H4 (cell line): ENCODE measurements at regions not wholly inside any gene's neighbourhood (a gene's known extent, or its start where the extent isn't known, plus 50 kb on each side); places are given as distances from the start of the nearest gene placed in this dataset.

ENCODE experiments used
- DNase-seq: peaks from one replicate; pipeline ENCODE4 v3.0.0-alpha.2; 2015; ENCODE audit warnings: low spot score

GRCh38 chr1:208541225-208541855, 297.2 kb upstream of the PLXNA2 start:
- no peak for DNase-seq

- no peak for DNase-seq
Measured at GRCh38 chr1:208542309-208542708, 298.1 kb upstream of the PLXNA2 start.

GRCh38 chr1:208544053-208544452, 299.9 kb upstream of the PLXNA2 start:
- DNase-seq: no peak

GRCh38 chr1:208544794-208545193, 300.6 kb upstream of the PLXNA2 start:
- DNase-seq: no peak

GRCh38 chr1:208551024-208551423, 306.8 kb upstream of the PLXNA2 start:
- no peak for DNase-seq

GRCh38 chr1:208551633-208552320, 307.6 kb upstream of the PLXNA2 start:
- DNase-seq: no peak

GRCh38 chr1:208552928-208553327, 308.7 kb upstream of the PLXNA2 start:
- DNase-seq: no peak

- DNase-seq: no peak
Measured at GRCh38 chr1:208556461-208556860, 312.3 kb upstream of the PLXNA2 start.

GRCh38 chr1:208557046-208557722, 313.0 kb upstream of the PLXNA2 start:
- DNase-seq: no peak

GRCh38 chr1:208557723-208558094, 313.5 kb upstream of the PLXNA2 start:
- no peak for DNase-seq

- DNase-seq: no peak
Measured at GRCh38 chr1:208559597-208560329, 315.6 kb upstream of the PLXNA2 start.

GRCh38 chr1:208562151-208562960, 318.2 kb upstream of the PLXNA2 start:
- no peak for DNase-seq

GRCh38 chr1:208564466-208564865, 320.3 kb upstream of the PLXNA2 start:
- DNase-seq: no peak

- DNase-seq: no peak
Measured at GRCh38 chr1:208565756-208566440, 321.7 kb upstream of the PLXNA2 start.

GRCh38 chr1:208569181-208569580, 325.0 kb upstream of the PLXNA2 start:
- no peak for DNase-seq

- DNase-seq: no peak
Measured at GRCh38 chr1:208570362-208570761, 326.2 kb upstream of the PLXNA2 start.

GRCh38 chr1:208576425-208576824, 332.2 kb upstream of the PLXNA2 start:
- no peak for DNase-seq

GRCh38 chr1:208577381-208577905, 333.3 kb upstream of the PLXNA2 start:
- DNase-seq: no peak

- DNase-seq: no peak
Measured at GRCh38 chr1:208581209-208581608, 337.0 kb upstream of the PLXNA2 start.

GRCh38 chr1:208581667-208582066, 337.5 kb upstream of the PLXNA2 start:
- DNase-seq: no peak
